WI38 (cell line): ENCODE measurements at regions not wholly inside any gene's neighbourhood (a gene's known extent, or its start where the extent isn't known, plus 50 kb on each side); places are given as distances from the start of the nearest gene placed in this dataset.

Source experiments
- H3K4me3 ChIP-seq: 2 replicates; pipeline ENCODE4 v1.5.1; 2011; ENCODE audit warnings: low read depth, mild to moderate bottlenecking, control low read depth, low read length
- CTCF ChIP-seq: IDR thresholded peaks from 2 replicates; pipeline ENCODE4 v1.5.1; 2012; ENCODE audit warnings: low read depth, mild to moderate bottlenecking, control low read depth, low read length

DNA sequence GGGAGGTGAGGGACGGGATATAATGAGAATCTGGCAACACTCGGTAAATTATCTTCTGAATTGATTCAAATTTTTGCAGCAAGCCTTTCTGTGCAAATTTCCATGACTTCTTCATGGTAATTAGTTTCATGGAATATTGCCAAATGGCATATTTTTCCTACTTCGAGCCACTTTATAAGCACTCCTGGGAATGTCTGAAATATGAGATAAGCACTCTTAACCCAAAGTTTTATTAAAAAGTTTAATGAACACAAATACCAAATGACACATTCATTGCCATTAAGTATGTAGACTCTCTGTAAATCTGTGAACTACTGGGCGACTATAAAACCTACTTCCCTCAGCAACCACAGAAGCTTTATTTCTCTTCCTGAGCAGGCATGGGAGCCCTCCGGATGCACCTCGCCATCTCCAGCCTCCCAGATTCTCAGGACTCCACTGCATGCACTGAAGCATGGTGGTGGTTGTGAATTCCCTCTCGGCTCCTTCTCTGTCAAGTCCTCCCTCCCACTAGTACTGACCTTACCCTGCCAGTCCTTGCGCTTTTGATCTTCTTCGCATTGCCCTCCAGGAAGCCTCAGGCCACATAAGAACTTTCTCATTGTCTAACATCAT, 154.4 kb upstream of the RPL34 start:
- no peak overlapping the region for H3K4me3 ChIP-seq
- TF ChIP-seq CTCF = no peak

DNA sequence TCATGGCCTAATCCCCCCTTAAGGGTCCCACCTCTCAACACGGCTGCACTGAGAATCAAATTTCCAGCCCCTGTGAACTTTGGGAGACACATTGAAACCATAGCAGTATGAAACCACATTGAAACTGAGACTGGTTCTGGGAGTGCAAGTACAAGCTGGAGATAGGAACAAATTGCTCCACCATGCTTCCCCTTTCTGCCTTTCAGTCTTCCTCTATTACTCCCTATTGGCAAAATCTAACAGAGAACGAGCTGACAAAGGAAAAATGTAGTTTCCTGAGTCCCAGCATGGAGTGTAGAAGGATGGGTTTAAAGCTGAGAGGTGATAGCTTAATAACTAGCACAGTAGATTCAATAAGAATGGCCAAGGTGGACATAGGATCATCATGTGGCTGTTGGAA, 161.7 kb upstream of the RPL34 start:
- H3K4me3 ChIP-seq = no peak overlapping the region
- no peak for TF ChIP-seq CTCF

DNA sequence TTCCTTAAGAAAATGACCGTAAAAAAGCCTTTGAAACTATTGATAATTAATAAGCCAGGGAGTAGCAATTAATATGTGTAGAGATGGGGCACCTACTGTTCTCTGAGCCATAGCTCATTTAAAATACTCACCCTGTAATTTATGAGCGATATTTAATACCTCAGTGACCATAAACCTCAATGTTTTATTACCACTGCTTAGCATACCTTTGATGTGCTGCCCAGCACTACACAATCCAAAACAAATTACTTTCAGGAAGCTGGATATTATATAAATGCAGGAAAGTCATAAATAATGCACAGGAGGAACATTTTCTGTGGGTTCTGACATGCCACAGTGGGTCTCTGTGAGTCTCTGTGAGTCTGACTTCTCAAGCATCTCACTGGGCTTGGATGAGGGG, 166.1 kb upstream of the RPL34 start:
- no peak for TF ChIP-seq CTCF
- no peak overlapping the region for H3K4me3 ChIP-seq

GRCh38 chr4:108453366-108453765, 167.0 kb upstream of the RPL34 start:
- no peak overlapping the region for H3K4me3 ChIP-seq
- no peak for TF ChIP-seq CTCF

- no peak overlapping the region for H3K4me3 ChIP-seq
- no peak for TF ChIP-seq CTCF
These were observed 170.0 kb upstream of the RPL34 start for GRCh38 chr4:108450236-108450898.

GRCh38 chr4:108449129-108449528, 171.2 kb upstream of the RPL34 start:
- no peak for TF ChIP-seq CTCF
- H3K4me3 ChIP-seq = no peak overlapping the region

- no peak for TF ChIP-seq CTCF
- H3K4me3 ChIP-seq = no peak overlapping the region
These were observed 173.8 kb upstream of the RPL34 start for GRCh38 chr4:108446556-108446955.
